ENCODE measurements at regions not wholly inside any gene's neighbourhood (a gene's known extent, or its start where the extent isn't known, plus 50 kb on each side); places are given as distances from the start of the nearest gene placed in this dataset.
A peak's percentile ranks its signal among the peaks of the same experiment; 100 is the strongest.
"Not testable (repeated sequence)": the region's sequence is repeated elsewhere in the genome, so short reads cannot be mapped to it uniquely, and the experiment has no call there.

- peak; percentile 79 for DNase-seq
Measured at GRCh38 chr6:101114703-101115102, 233.6 kb upstream of the ASCC3 start.

GRCh38 chr6:101116337-101116736 lies 235.2 kb upstream of the ASCC3 start:
- no peak for DNase-seq

GRCh38 chr6:101117393-101118135 lies 236.4 kb upstream of the ASCC3 start:
- peak; percentile 6 for DNase-seq

GRCh38 chr6:101118136-101118396 lies 236.9 kb upstream of the ASCC3 start:
- no peak for DNase-seq

GRCh38 chr6:101120747-101121146 lies 239.6 kb upstream of the ASCC3 start:
- DNase-seq, result no peak

- no peak for DNase-seq
Measured at GRCh38 chr6:101125380-101125971, 244.3 kb upstream of the ASCC3 start.

GRCh38 chr6:101126501-101126900 lies 245.4 kb upstream of the ASCC3 start:
- no peak for DNase-seq

GRCh38 chr6:101129851-101130250 lies 248.7 kb upstream of the ASCC3 start:
- DNase-seq, result no peak

- no peak for DNase-seq
Measured at GRCh38 chr6:101146389-101146788, 247.1 kb upstream of the GRIK2 start.

GRCh38 chr6:101150226-101150625 lies 243.3 kb upstream of the GRIK2 start:
- DNase-seq, result no peak

GRCh38 chr6:101157638-101158037 lies 235.9 kb upstream of the GRIK2 start:
- DNase-seq, result not testable (repeated sequence)

GRCh38 chr6:101163611-101164010 lies 229.9 kb upstream of the GRIK2 start:
- DNase-seq, result peak; percentile 34

GRCh38 chr6:101167638-101168037 lies 225.9 kb upstream of the GRIK2 start:
- DNase-seq, result no peak

- not testable (repeated sequence) for DNase-seq
Measured at GRCh38 chr6:101171049-101171448, 222.5 kb upstream of the GRIK2 start.

GRCh38 chr6:101178748-101179147 lies 214.8 kb upstream of the GRIK2 start:
- DNase-seq, result no peak

GRCh38 chr6:101181006-101181405 lies 212.5 kb upstream of the GRIK2 start:
- DNase-seq, result no peak

- not testable (repeated sequence) for DNase-seq
Measured at GRCh38 chr6:101188285-101188798, 205.2 kb upstream of the GRIK2 start.

- DNase-seq, result no peak
Measured at GRCh38 chr6:101195588-101195987, 197.9 kb upstream of the GRIK2 start.

GRCh38 chr6:101199441-101199840 lies 194.1 kb upstream of the GRIK2 start:
- DNase-seq, result no peak

GRCh38 chr6:101202867-101203374 lies 190.6 kb upstream of the GRIK2 start:
- no peak for DNase-seq

GRCh38 chr6:101203664-101204063 lies 189.8 kb upstream of the GRIK2 start:
- DNase-seq, result no peak

GRCh38 chr6:101208152-101208551 lies 185.4 kb upstream of the GRIK2 start:
- no peak for DNase-seq

GRCh38 chr6:101212640-101213039 lies 180.9 kb upstream of the GRIK2 start:
- no peak for DNase-seq

- no peak for DNase-seq
Measured at GRCh38 chr6:101222007-101222406, 171.5 kb upstream of the GRIK2 start.

GRCh38 chr6:101224751-101225150 lies 168.8 kb upstream of the GRIK2 start:
- no peak for DNase-seq
